Uterus (tissue), 2 donors: ENCODE measurements at regions not wholly inside any gene's neighbourhood (a gene's known extent, or its start where the extent isn't known, plus 50 kb on each side); places are given as distances from the start of the nearest gene placed in this dataset.

ENCODE experiments used
- POLR2A ChIP-seq, 2 donors: fragments of 450-650 bp; IDR thresholded peaks; one replicate each; pipeline ENCODE4 v1.6.1; 2016; ENCODE audit warnings: antibody characterized with exemption in 2 of 2, mild to moderate bottlenecking in 1 of 2, moderate library complexity in 1 of 2
- TF ChIP-seq, protein P1 (sequence below), 4 experiments: fragments of 200-600 bp in 2 of 4; fragments of 450-650 bp in 2 of 4; sonication (generic) in 2 of 4; IDR thresholded peaks; one replicate each; pipeline ENCODE4 v1.5.1; 2016 to 2019; ENCODE audit warnings: antibody characterized with exemption in 4 of 4, mild to moderate bottlenecking in 2 of 4, moderate library complexity in 1 of 4

DNA sequence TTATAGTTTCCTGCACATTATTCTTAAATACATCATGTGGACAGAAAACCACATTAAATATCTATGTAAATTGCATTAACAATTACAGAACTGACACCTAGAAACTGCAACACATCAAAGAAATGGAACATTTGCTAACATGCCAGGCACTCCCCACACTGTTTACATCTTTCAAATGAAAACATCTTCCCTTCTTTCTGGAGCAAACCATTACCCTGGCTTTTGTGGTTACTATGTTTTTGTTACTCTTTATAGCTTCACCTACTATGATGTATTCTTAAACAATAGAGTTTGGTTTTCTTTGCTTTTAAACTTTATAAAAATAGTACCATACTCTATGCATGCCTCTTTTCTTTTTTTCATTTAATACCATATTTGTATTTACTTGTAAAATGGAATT is 1894.5 kb upstream of the CELF4 start:
- TF ChIP-seq, protein P1, sequence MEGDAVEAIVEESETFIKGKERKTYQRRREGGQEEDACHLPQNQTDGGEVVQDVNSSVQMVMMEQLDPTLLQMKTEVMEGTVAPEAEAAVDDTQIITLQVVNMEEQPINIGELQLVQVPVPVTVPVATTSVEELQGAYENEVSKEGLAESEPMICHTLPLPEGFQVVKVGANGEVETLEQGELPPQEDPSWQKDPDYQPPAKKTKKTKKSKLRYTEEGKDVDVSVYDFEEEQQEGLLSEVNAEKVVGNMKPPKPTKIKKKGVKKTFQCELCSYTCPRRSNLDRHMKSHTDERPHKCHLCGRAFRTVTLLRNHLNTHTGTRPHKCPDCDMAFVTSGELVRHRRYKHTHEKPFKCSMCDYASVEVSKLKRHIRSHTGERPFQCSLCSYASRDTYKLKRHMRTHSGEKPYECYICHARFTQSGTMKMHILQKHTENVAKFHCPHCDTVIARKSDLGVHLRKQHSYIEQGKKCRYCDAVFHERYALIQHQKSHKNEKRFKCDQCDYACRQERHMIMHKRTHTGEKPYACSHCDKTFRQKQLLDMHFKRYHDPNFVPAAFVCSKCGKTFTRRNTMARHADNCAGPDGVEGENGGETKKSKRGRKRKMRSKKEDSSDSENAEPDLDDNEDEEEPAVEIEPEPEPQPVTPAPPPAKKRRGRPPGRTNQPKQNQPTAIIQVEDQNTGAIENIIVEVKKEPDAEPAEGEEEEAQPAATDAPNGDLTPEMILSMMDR (IDR thresholded peaks at IDR 0.05), result no peak
- TF ChIP-seq POLR2A (IDR thresholded peaks at IDR 0.05), result no peak
